Neural cell (in vitro differentiated cells): ENCODE measurements at regions not wholly inside any gene's neighbourhood (a gene's known extent, or its start where the extent isn't known, plus 50 kb on each side); places are given as distances from the start of the nearest gene placed in this dataset.

Experiments
- H2AFZ ChIP-seq: fragments of 200-600, 300-800 bp; sonication (generic), shearing (Covaris generic); 2 replicates; pipeline ENCODE4 v1.6.0; 2014; ENCODE audit warnings: low read depth, mild to moderate bottlenecking, antibody characterized with exemption, low read length, moderate library complexity
- H3F3A ChIP-seq: fragments of 200-600 bp; shearing (Covaris generic); 2 replicates; pipeline ENCODE4 v1.6.1; 2016; ENCODE audit warnings: mild to moderate bottlenecking, moderate library complexity, mixed read lengths, antibody characterized with exemption, low read length; ENCODE audit not compliant: insufficient read depth, poor library complexity, severe bottlenecking
- H3K27ac ChIP-seq: fragments of 200-600, 300-800 bp; sonication (generic), shearing (Covaris generic); 2 replicates; pipeline ENCODE4 v1.5.1; 2014; ENCODE audit warnings: mild to moderate bottlenecking, low read length, moderate library complexity
- H3K27me3 ChIP-seq: fragments of 300-800, 200-600 bp; sonication (generic), shearing (Covaris generic); 2 replicates; pipeline ENCODE4 v1.6.0; 2014; ENCODE audit warnings: mild to moderate bottlenecking, low read depth, low read length, moderate library complexity; ENCODE audit not compliant: insufficient read depth
- H3K36me3 ChIP-seq: fragments of 300-800, 200-600 bp; sonication (generic), shearing (Covaris generic); 2 replicates; pipeline ENCODE4 v1.5.1; 2014; ENCODE audit warnings: mild to moderate bottlenecking, antibody characterized with exemption, low read length, moderate library complexity; ENCODE audit not compliant: insufficient read depth
- H3K4me2 ChIP-seq: fragments of 300-800, 200-600 bp; sonication (generic), shearing (Covaris generic); 2 replicates; pipeline ENCODE4 v1.6.0; 2014; ENCODE audit warnings: mild to moderate bottlenecking, low read length
- H3K4me3 ChIP-seq: fragments of 300-800, 200-600 bp; sonication (generic), shearing (Covaris generic); 2 replicates; pipeline ENCODE4 v1.5.1; 2014; ENCODE audit warnings: mild to moderate bottlenecking, low read length, moderate library complexity
- H3K79me2 ChIP-seq: fragments of 200-600 bp; shearing (Covaris generic); replicated peaks from 2 replicates; pipeline ENCODE4 v1.6.0; 2014; ENCODE audit warnings: mild to moderate bottlenecking, low read length, moderate library complexity; ENCODE audit not compliant: insufficient read depth
- H3K9ac ChIP-seq: fragments of 300-800, 200-600 bp; sonication (generic), shearing (Covaris generic); 2 replicates; pipeline ENCODE4 v1.6.1; 2016; ENCODE audit warnings: mild to moderate bottlenecking, low read length, mixed read lengths
- H3K9me2 ChIP-seq: fragments of 200-600 bp; shearing (Covaris generic); 2 replicates; pipeline ENCODE4 v1.6.1; 2016; ENCODE audit warnings: mild to moderate bottlenecking, low read length, mixed read lengths; ENCODE audit not compliant: insufficient read depth
- H3K9me3 ChIP-seq: fragments of 200-600, 300-800 bp; sonication (generic), shearing (Covaris generic); 2 replicates; pipeline ENCODE4 v1.6.1; 2016; ENCODE audit warnings: mild to moderate bottlenecking, mixed run types, low read length, moderate library complexity, mixed read lengths
- H4K20me1 ChIP-seq: fragments of 200-600 bp; shearing (Covaris generic); 2 replicates; pipeline ENCODE4 v1.6.1; 2016; ENCODE audit warnings: mild to moderate bottlenecking, mixed run types; ENCODE audit not compliant: insufficient read depth
- EP300 ChIP-seq: fragments of 450-650 bp; conservative IDR thresholded peaks from 2 replicates; pipeline ENCODE4 v1.6.1; 2014; ENCODE audit warnings: antibody characterized with exemption, mild to moderate bottlenecking, moderate library complexity; ENCODE audit not compliant: poor library complexity, severe bottlenecking
- EZH2 ChIP-seq: fragments of 200-600, 300-800 bp; shearing (Covaris generic), sonication (generic); IDR thresholded peaks from 2 replicates; pipeline ENCODE4 v1.6.1; 2014; ENCODE audit warnings: antibody characterized with exemption, low read length, borderline replicate concordance, mild to moderate bottlenecking; ENCODE audit not compliant: insufficient read depth, poor library complexity, severe bottlenecking
- MXI1 ChIP-seq: fragments of 450-650 bp; conservative IDR thresholded peaks from 2 replicates; pipeline ENCODE4 v1.6.1; 2014; ENCODE audit warnings: antibody characterized with exemption, mild to moderate bottlenecking; ENCODE audit not compliant: poor library complexity, severe bottlenecking
- POLR2AphosphoS5 ChIP-seq: IDR thresholded peaks from 2 replicates; pipeline ENCODE4 v1.6.1; 2012
- RAD21 ChIP-seq: fragments of 450-650 bp; conservative IDR thresholded peaks from 2 replicates; pipeline ENCODE4 v1.6.1; 2014; ENCODE audit warnings: antibody characterized with exemption, mild to moderate bottlenecking, moderate library complexity
- REST ChIP-seq: IDR thresholded peaks from 2 replicates; pipeline ENCODE4 v1.6.1; 2012; ENCODE audit warnings: borderline replicate concordance
- SMC3 ChIP-seq: fragments of 450-650 bp; conservative IDR thresholded peaks from 2 replicates; pipeline ENCODE4 v1.6.1; 2014; ENCODE audit warnings: antibody characterized with exemption, mild to moderate bottlenecking, moderate library complexity; ENCODE audit not compliant: poor library complexity
- TAF1 ChIP-seq: IDR thresholded peaks from 2 replicates; pipeline ENCODE4 v1.6.1; 2012; ENCODE audit warnings: low read depth
- TF ChIP-seq, protein P1 (sequence below): fragments of 450-650 bp; IDR thresholded peaks from 2 replicates; pipeline ENCODE4 v1.5.1; 2014; ENCODE audit warnings: antibody characterized with exemption, mild to moderate bottlenecking, moderate library complexity; ENCODE audit not compliant: poor library complexity, severe bottlenecking

GRCh38 chr1:82646888-82647287 lies 846.2 kb downstream of the ADGRL2 start:
- no peaks in the 10 kb centered on the region for H3K27me3 ChIP-seq
- no peaks in the 10 kb centered on the region for H3K9me2 ChIP-seq
- TF ChIP-seq MXI1 = no peak
- TF ChIP-seq TAF1 = no peak
- TF ChIP-seq RAD21 = no peak
- TF ChIP-seq EZH2 = no peak
- H3K79me2 ChIP-seq = no peaks in the 10 kb centered on the region
- no peak overlapping the region for H3K9ac ChIP-seq
- H2AFZ ChIP-seq = no peak overlapping the region
- H3K27ac ChIP-seq = no peak overlapping the region
- H4K20me1 ChIP-seq = no peaks in the 10 kb centered on the region
- H3K9me3 ChIP-seq = no peaks in the 10 kb centered on the region
- H3F3A ChIP-seq = no peaks in the 10 kb centered on the region
- H3K36me3 ChIP-seq = no peaks in the 10 kb centered on the region
- no peak overlapping the region for H3K4me2 ChIP-seq
- no peak overlapping the region for H3K4me3 ChIP-seq

DNA sequence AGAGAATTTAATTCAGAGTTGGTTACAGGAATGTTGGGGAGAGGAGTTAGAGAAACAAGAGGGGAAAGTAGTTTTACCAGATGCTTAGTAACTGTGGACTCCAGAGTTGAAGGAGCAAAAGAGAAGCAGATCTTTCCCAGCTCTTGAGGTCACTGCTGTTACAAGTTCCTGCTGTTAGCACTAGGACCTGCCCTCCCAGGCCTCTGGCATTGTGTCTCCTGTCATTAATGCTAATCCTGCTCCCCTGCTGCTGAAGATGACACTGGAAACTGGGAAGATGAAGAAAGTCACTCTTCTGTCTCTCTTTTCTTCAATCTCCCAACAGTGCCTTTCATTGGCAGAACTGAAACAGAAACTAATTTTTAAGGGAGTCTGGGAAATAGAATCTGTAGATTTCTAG lies 845.6 kb downstream of the ADGRL2 start:
- Histone ChIP-seq H3K4me3 (no peak overlapping the region), H3K9me2 (no peaks in the 10 kb centered on the region), H3K36me3 (no peaks in the 10 kb centered on the region), H3K79me2 (no peaks in the 10 kb centered on the region), H3F3A (no peaks in the 10 kb centered on the region), H3K27me3 (no peaks in the 10 kb centered on the region), H3K4me2 (no peak overlapping the region), H3K9ac (no peak overlapping the region), H2AFZ (no peak overlapping the region), H4K20me1 (no peaks in the 10 kb centered on the region), H3K27ac (no peak overlapping the region), H3K9me3 (no peaks in the 10 kb centered on the region)
- no peak for TF ChIP-seq POLR2AphosphoS5
- no peak for TF ChIP-seq EP300
- TF ChIP-seq, protein P1, sequence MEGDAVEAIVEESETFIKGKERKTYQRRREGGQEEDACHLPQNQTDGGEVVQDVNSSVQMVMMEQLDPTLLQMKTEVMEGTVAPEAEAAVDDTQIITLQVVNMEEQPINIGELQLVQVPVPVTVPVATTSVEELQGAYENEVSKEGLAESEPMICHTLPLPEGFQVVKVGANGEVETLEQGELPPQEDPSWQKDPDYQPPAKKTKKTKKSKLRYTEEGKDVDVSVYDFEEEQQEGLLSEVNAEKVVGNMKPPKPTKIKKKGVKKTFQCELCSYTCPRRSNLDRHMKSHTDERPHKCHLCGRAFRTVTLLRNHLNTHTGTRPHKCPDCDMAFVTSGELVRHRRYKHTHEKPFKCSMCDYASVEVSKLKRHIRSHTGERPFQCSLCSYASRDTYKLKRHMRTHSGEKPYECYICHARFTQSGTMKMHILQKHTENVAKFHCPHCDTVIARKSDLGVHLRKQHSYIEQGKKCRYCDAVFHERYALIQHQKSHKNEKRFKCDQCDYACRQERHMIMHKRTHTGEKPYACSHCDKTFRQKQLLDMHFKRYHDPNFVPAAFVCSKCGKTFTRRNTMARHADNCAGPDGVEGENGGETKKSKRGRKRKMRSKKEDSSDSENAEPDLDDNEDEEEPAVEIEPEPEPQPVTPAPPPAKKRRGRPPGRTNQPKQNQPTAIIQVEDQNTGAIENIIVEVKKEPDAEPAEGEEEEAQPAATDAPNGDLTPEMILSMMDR = no peak

GRCh38 chr1:82644186-82644915 lies 843.6 kb downstream of the ADGRL2 start:
- TF ChIP-seq REST (no peak), POLR2AphosphoS5 (no peak), TAF1 (no peak), SMC3 (no peak), EP300 (no peak)
- TF ChIP-seq, protein P1 = no peak

More at GRCh38 chr1:82644186-82644915, 843.6 kb downstream of the ADGRL2 start:
- H2AFZ ChIP-seq = no peak overlapping the region
- H3K27me3 ChIP-seq = no peaks in the 10 kb centered on the region
- H3K36me3 ChIP-seq = no peaks in the 10 kb centered on the region
- H3K4me2 ChIP-seq = no peak overlapping the region
- no peaks in the 10 kb centered on the region for H3F3A ChIP-seq
- H3K79me2 ChIP-seq = no peaks in the 10 kb centered on the region
- H3K9me3 ChIP-seq = no peaks in the 10 kb centered on the region
- H3K27ac ChIP-seq = no peak overlapping the region
- H3K4me3 ChIP-seq = no peak overlapping the region
- H3K9me2 ChIP-seq = no peaks in the 10 kb centered on the region
- no peak overlapping the region for H3K9ac ChIP-seq
- H4K20me1 ChIP-seq = no peaks in the 10 kb centered on the region
